OCI-LY1 (cell line): ENCODE measurements at regions not wholly inside any gene's neighbourhood (a gene's known extent, or its start where the extent isn't known, plus 50 kb on each side); places are given as distances from the start of the nearest gene placed in this dataset.

ENCODE experiments used
- CTCF ChIP-seq: fragments of 200-600 bp; sonication (generic), shearing (Covaris generic); IDR thresholded peaks from 2 replicates; pipeline ENCODE4 v1.5.1; 2017; ENCODE audit warnings: mild to moderate bottlenecking, antibody characterized with exemption, low read length, moderate library complexity, mixed read lengths
- EZH2 ChIP-seq: fragments of 200-600 bp; sonication (generic), shearing (Covaris generic); IDR thresholded peaks from 2 replicates; pipeline ENCODE4 v1.8.0; 2017; ENCODE audit warnings: borderline replicate concordance, mixed run types, mild to moderate bottlenecking, antibody characterized with exemption, low read length, moderate library complexity, mixed read lengths

- TF ChIP-seq CTCF, result no peak
- TF ChIP-seq EZH2, result no peak
These were observed 338.3 kb downstream of the SIPA1L2 start for GRCh38 chr1:232291681-232292080.
